ENCODE measurements at regions not wholly inside any gene's neighbourhood (a gene's known extent, or its start where the extent isn't known, plus 50 kb on each side); places are given as distances from the start of the nearest gene placed in this dataset.

DNA sequence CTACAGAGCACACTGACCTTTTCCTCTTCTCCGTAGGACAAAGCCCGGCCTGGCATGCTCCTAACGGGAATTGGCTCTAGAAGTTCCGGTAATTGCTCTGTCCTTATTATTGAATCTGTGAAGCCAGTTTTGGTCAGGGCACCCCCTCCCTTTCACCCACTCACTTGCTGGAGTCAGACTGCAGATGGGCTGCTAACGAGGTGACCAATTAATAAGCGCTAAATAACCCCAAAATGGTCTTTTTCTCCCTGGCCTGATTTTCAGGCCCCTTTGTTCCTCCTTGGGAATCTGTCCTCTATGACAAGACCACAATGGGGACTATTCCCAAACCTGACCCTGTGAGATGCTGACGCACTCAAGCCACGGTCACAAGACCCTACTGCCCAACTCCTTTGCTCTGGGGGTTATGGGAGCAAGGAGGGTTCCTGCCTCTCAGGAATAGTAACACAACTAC is 610.0 kb upstream of the CADM1 start:
- TF ChIP-seq POLR2A (IDR thresholded peaks at IDR 0.05; ENCODE audit: low read length), result no peak
- no peak for TF ChIP-seq GATA1 (IDR thresholded peaks at IDR 0.05; ENCODE audit: low read depth, low read length)

All from erythroblast (primary cell).